Liver (tissue), 8 donors: ENCODE measurements at regions not wholly inside any gene's neighbourhood (a gene's known extent, or its start where the extent isn't known, plus 50 kb on each side); places are given as distances from the start of the nearest gene placed in this dataset.

Source experiments
- DNase-seq: peaks from one replicate; pipeline ENCODE4 v3.0.0-alpha.2; 2017; ENCODE audit warnings: low spot score
- H3K27ac ChIP-seq, 2 donors: one replicate each; pipeline ENCODE4 v1.7.0; 2013; ENCODE audit warnings: inconsistent platforms in 2 of 2, low read length in 2 of 2, control low read depth in 1 of 2, low read depth in 1 of 2, mild to moderate bottlenecking in 1 of 2
- H3K27me3 ChIP-seq, 4 donors: one replicate each; pipeline versions ENCODE4 v1.6.1 to v1.7.0; 2013; ENCODE audit warnings: low read length in 3 of 4, inconsistent platforms in 1 of 4, mild to moderate bottlenecking in 1 of 4, moderate library complexity in 1 of 4; ENCODE audit not compliant: control insufficient read depth in 4 of 4, insufficient read depth in 4 of 4
- H3K36me3 ChIP-seq, 4 donors: one replicate each; pipeline versions ENCODE4 v1.6.1 to v1.7.0; 2013; ENCODE audit warnings: low read length in 3 of 4, mild to moderate bottlenecking in 3 of 4, low read depth in 1 of 4, moderate library complexity in 1 of 4; ENCODE audit not compliant: control insufficient read depth in 4 of 4, insufficient read depth in 3 of 4
- H3K4me1 ChIP-seq, 4 donors: one replicate each; pipeline versions ENCODE4 v1.6.1 to v1.7.0; 2013; ENCODE audit warnings: low read length in 3 of 4, mild to moderate bottlenecking in 3 of 4, moderate library complexity in 1 of 4; ENCODE audit not compliant: control insufficient read depth in 4 of 4, insufficient read depth in 4 of 4
- H3K4me3 ChIP-seq, 3 donors: one replicate each; pipeline versions ENCODE4 v1.6.1 to v1.7.0; 2013; ENCODE audit warnings: low read length in 3 of 3, control low read depth in 1 of 3, low read depth in 1 of 3, mild to moderate bottlenecking in 1 of 3
- H3K9ac ChIP-seq, 2 donors: one replicate each; pipeline ENCODE4 v1.7.0; 2013; ENCODE audit warnings: low read length in 2 of 2, mild to moderate bottlenecking in 2 of 2, moderate library complexity in 2 of 2, control low read depth in 1 of 2, low read depth in 1 of 2
- H3K9me3 ChIP-seq, 4 donors: one replicate each; pipeline versions ENCODE4 v1.6.1 to v1.7.0; 2013; ENCODE audit warnings: low read length in 3 of 4; ENCODE audit not compliant: control insufficient read depth in 4 of 4
- ATF3 ChIP-seq: IDR thresholded peaks from 2 replicates; pipeline ENCODE4 v1.6.1; 2016; ENCODE audit warnings: antibody characterized with exemption
- CTCF ChIP-seq: fragments of 150-350 bp; IDR thresholded peaks from 2 replicates; pipeline ENCODE4 v1.5.1; 2017; ENCODE audit warnings: improper control_type of control experiment, low read depth, low read length; ENCODE audit not compliant: missing input control
- FOXA1 ChIP-seq: IDR thresholded peaks from 2 replicates; pipeline ENCODE4 v1.6.1; 2016; ENCODE audit warnings: antibody characterized with exemption
- FOXA2 ChIP-seq: IDR thresholded peaks from 2 replicates; pipeline ENCODE4 v1.6.1; 2016; ENCODE audit warnings: antibody characterized with exemption
- GABPA ChIP-seq, 2 donors: IDR thresholded peaks in 1 of 2; conservative IDR thresholded peaks in 1 of 2; 2 replicates each; pipeline ENCODE4 v1.6.1; 2016; ENCODE audit warnings: antibody characterized with exemption in 2 of 2, mild to moderate bottlenecking in 1 of 2, moderate library complexity in 1 of 2
- HNF4A ChIP-seq, 2 donors: conservative IDR thresholded peaks; 2 replicates each; pipeline ENCODE4 v1.6.1; 2016; ENCODE audit warnings: antibody characterized with exemption in 2 of 2, mild to moderate bottlenecking in 2 of 2
- HNF4G ChIP-seq: IDR thresholded peaks from 2 replicates; pipeline ENCODE4 v1.6.1; 2016; ENCODE audit warnings: antibody characterized with exemption
- JUND ChIP-seq, 2 donors: IDR thresholded peaks; 2 replicates each; pipeline ENCODE4 v1.6.1; 2016; ENCODE audit warnings: antibody characterized with exemption in 2 of 2
- MAX ChIP-seq: IDR thresholded peaks from 2 replicates; pipeline ENCODE4 v1.6.1; 2016; ENCODE audit warnings: antibody characterized with exemption
- RAD21 ChIP-seq, 2 donors: IDR thresholded peaks; 2 replicates each; pipeline ENCODE4 v1.6.1; 2016; ENCODE audit warnings: antibody characterized with exemption in 2 of 2, mild to moderate bottlenecking in 2 of 2
- REST ChIP-seq: IDR thresholded peaks from 2 replicates; pipeline ENCODE4 v1.6.1; 2016; ENCODE audit warnings: antibody characterized with exemption, mild to moderate bottlenecking
- RXRA ChIP-seq, 2 donors: IDR thresholded peaks; 2 replicates each; pipeline ENCODE4 v1.6.1; 2017 to 2018; ENCODE audit warnings: antibody characterized with exemption in 2 of 2, mild to moderate bottlenecking in 1 of 2
- SP1 ChIP-seq: IDR thresholded peaks from 2 replicates; pipeline ENCODE4 v1.6.1; 2018; ENCODE audit warnings: antibody characterized with exemption, mild to moderate bottlenecking
- TAF1 ChIP-seq: conservative IDR thresholded peaks from 2 replicates; pipeline ENCODE4 v1.6.1; 2016; ENCODE audit warnings: antibody characterized with exemption, mild to moderate bottlenecking
- YY1 ChIP-seq: IDR thresholded peaks from 2 replicates; pipeline ENCODE4 v1.6.1; 2016; ENCODE audit warnings: antibody characterized with exemption, mild to moderate bottlenecking
- ZBTB33 ChIP-seq: IDR thresholded peaks from 2 replicates; pipeline ENCODE4 v1.6.1; 2016; ENCODE audit warnings: antibody characterized with exemption
- WGBS: extraction: QIAGEN DNeasy Blood & Tissue Kit; methylation state at CpG from one replicate; pipeline ENCODE4 v1.1.7; 2013; 5-methylcytosine and 5-hydroxymethylcytosine counted together
- donor health status: healthy.
- donor health status: healthy.
- donor health status: healthy.
- donor health status: healthy.
- donor health status: healthy.

GRCh38 chr6:147677647-147678046 lies 169.2 kb downstream of the SAMD5 start:
- DNase-seq: no peak
- H3K4me3 ChIP-seq: no peak overlapping the region
- no peak overlapping the region for H3K9ac ChIP-seq
- no peak overlapping the region for H3K27ac ChIP-seq
- H3K36me3 ChIP-seq: no peaks in the 10 kb centered on the region
- H3K27me3 ChIP-seq: no peaks in the 10 kb centered on the region
- no peaks in the 10 kb centered on the region for H3K4me1 ChIP-seq
- H3K9me3 ChIP-seq: no peaks in the 10 kb centered on the region
- WGBS: 67% methylated on average over 4 of the region's 4 CpGs
- TF ChIP-seq HNF4A (conservative IDR thresholded peaks at IDR 0.05): no peak
- TF ChIP-seq ATF3: no peak
- TF ChIP-seq REST: no peak
- no peak for TF ChIP-seq FOXA2
- no peak for TF ChIP-seq RAD21 (IDR thresholded peaks at IDR 0.05)
- TF ChIP-seq TAF1: no peak
- no peak for TF ChIP-seq YY1
- TF ChIP-seq RXRA (IDR thresholded peaks at IDR 0.05): no peak
- TF ChIP-seq JUND (IDR thresholded peaks at IDR 0.05): no peak
- TF ChIP-seq FOXA1: no peak
- no peak for TF ChIP-seq SP1
- TF ChIP-seq MAX: no peak

- H3K27me3 ChIP-seq: no peaks in the 10 kb centered on the region
- H3K9me3 ChIP-seq: no peaks in the 10 kb centered on the region
- H3K27ac ChIP-seq: no peak overlapping the region
- H3K4me3 ChIP-seq: no peak overlapping the region
- H3K9ac ChIP-seq: no peak overlapping the region
- 68% methylated on average over 1 of the region's 1 CpG for WGBS
- no peak for DNase-seq
- H3K4me1 ChIP-seq: no peaks in the 10 kb centered on the region
- TF ChIP-seq HNF4A (conservative IDR thresholded peaks at IDR 0.05) (no peak), ZBTB33 (no peak), MAX (no peak), HNF4G (no peak), GABPA (IDR thresholded peaks at IDR 0.05 in 1 of 2, conservative IDR thresholded peaks at IDR 0.05 in 1 of 2) (no peak), FOXA1 (no peak), TAF1 (no peak), FOXA2 (no peak), RAD21 (IDR thresholded peaks at IDR 0.05) (no peak), YY1 (no peak), CTCF (no peak)
- no peaks in the 10 kb centered on the region for H3K36me3 ChIP-seq
Measured at GRCh38 chr6:147678253-147678652, 169.8 kb downstream of the SAMD5 start.
